HG02798 (cell line): ENCODE measurements at regions not wholly inside any gene's neighbourhood (a gene's known extent, or its start where the extent isn't known, plus 50 kb on each side); places are given as distances from the start of the nearest gene placed in this dataset.
"Not testable (repeated sequence)": the region's sequence is repeated elsewhere in the genome, so short reads cannot be mapped to it uniquely, and the experiment has no call there.

Source experiments
- ATAC-seq: cut with Tn5 transposase; IDR thresholded peaks from one replicate; pipeline ENCODE4 v1.9.1; 2021; ENCODE audit warnings: mild to moderate bottlenecking; ENCODE audit not compliant: unreplicated experiment, poor library complexity

- ATAC-seq: not testable (repeated sequence)
These were observed 391.7 kb downstream of the PTPRC start for GRCh38 chr1:199030541-199030940.

- not testable (repeated sequence) for ATAC-seq
These were observed 392.3 kb downstream of the PTPRC start for GRCh38 chr1:199031170-199031569.

GRCh38 chr1:199032479-199032878, 393.6 kb downstream of the PTPRC start:
- not testable (repeated sequence) for ATAC-seq

- no peak for ATAC-seq
These were observed 394.8 kb downstream of the PTPRC start for GRCh38 chr1:199033661-199034060.

- no peak for ATAC-seq
These were observed 399.3 kb downstream of the PTPRC start for GRCh38 chr1:199038156-199038555.

- no peak for ATAC-seq
These were observed 401.5 kb downstream of the PTPRC start for GRCh38 chr1:199040076-199040905.

- peak; percentile 99 for ATAC-seq
These were observed 402.5 kb downstream of the PTPRC start for GRCh38 chr1:199041173-199041914.

- ATAC-seq: no peak
These were observed 403.4 kb downstream of the PTPRC start for GRCh38 chr1:199042193-199042592.

- ATAC-seq: no peak
These were observed 405.4 kb downstream of the PTPRC start for GRCh38 chr1:199044191-199044590.

- no peak for ATAC-seq
These were observed 407.8 kb downstream of the PTPRC start for GRCh38 chr1:199046618-199047017.

GRCh38 chr1:199054694-199055093, 415.9 kb downstream of the PTPRC start:
- no peak for ATAC-seq

GRCh38 chr1:199057322-199057721, 418.5 kb downstream of the PTPRC start:
- ATAC-seq: no peak

- ATAC-seq: no peak
These were observed 419.4 kb downstream of the PTPRC start for GRCh38 chr1:199058281-199058680.

- no peak for ATAC-seq
These were observed 426.1 kb downstream of the PTPRC start for GRCh38 chr1:199064971-199065370.

GRCh38 chr1:199067483-199067882, 428.6 kb downstream of the PTPRC start:
- ATAC-seq: peak; percentile 97

GRCh38 chr1:199071080-199071479, 432.2 kb downstream of the PTPRC start:
- ATAC-seq: no peak

- no peak for ATAC-seq
These were observed 434.3 kb downstream of the PTPRC start for GRCh38 chr1:199073166-199073565.

- ATAC-seq: no peak
These were observed 437.0 kb downstream of the PTPRC start for GRCh38 chr1:199075792-199076191.

- no peak for ATAC-seq
These were observed 441.2 kb downstream of the PTPRC start for GRCh38 chr1:199079994-199080393.

- ATAC-seq: peak; percentile 82
These were observed 442.9 kb downstream of the PTPRC start for GRCh38 chr1:199081739-199082138.

GRCh38 chr1:199082778-199083389, 444.0 kb downstream of the PTPRC start:
- no peak for ATAC-seq
